ENCODE measurements at regions not wholly inside any gene's neighbourhood (a gene's known extent, or its start where the extent isn't known, plus 50 kb on each side); places are given as distances from the start of the nearest gene placed in this dataset.

GRCh38 chr10:130234171-130234965, 98.2 kb downstream of the GLRX3 start:
- H3K4me3 ChIP-seq (ENCODE audit: low read length): no peak overlapping the region
- DNase-seq (ENCODE audit: low read depth): no peak
- TF ChIP-seq, protein P1, sequence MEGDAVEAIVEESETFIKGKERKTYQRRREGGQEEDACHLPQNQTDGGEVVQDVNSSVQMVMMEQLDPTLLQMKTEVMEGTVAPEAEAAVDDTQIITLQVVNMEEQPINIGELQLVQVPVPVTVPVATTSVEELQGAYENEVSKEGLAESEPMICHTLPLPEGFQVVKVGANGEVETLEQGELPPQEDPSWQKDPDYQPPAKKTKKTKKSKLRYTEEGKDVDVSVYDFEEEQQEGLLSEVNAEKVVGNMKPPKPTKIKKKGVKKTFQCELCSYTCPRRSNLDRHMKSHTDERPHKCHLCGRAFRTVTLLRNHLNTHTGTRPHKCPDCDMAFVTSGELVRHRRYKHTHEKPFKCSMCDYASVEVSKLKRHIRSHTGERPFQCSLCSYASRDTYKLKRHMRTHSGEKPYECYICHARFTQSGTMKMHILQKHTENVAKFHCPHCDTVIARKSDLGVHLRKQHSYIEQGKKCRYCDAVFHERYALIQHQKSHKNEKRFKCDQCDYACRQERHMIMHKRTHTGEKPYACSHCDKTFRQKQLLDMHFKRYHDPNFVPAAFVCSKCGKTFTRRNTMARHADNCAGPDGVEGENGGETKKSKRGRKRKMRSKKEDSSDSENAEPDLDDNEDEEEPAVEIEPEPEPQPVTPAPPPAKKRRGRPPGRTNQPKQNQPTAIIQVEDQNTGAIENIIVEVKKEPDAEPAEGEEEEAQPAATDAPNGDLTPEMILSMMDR (conservative IDR thresholded peaks at IDR 0.05; ENCODE audit: low read length): no peak

DNA sequence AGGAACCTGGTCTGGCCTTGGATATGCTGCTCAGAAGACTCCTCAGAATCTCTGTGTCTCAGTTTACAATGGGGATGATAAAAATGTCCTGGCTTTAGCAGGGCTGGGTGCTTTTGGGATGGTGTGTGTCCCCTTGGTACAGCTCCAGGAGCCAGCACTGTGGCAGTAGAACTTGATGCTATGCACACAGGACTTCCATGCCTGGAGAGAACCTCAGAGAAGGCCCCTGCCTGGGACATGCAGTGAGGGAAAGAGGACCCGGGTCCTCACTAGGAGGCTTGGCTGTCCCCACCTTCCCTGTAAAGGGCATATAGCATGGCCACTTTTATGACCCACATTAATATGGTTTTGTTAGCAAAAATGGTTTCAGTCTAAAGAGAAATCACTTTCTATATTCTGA, 100.5 kb downstream of the GLRX3 start:
- no peak overlapping the region for H3K4me3 ChIP-seq (ENCODE audit: low read length)
- DNase-seq (ENCODE audit: low read depth): no peak
- TF ChIP-seq, protein P1 (conservative IDR thresholded peaks at IDR 0.05; ENCODE audit: low read length): no peak

DNA sequence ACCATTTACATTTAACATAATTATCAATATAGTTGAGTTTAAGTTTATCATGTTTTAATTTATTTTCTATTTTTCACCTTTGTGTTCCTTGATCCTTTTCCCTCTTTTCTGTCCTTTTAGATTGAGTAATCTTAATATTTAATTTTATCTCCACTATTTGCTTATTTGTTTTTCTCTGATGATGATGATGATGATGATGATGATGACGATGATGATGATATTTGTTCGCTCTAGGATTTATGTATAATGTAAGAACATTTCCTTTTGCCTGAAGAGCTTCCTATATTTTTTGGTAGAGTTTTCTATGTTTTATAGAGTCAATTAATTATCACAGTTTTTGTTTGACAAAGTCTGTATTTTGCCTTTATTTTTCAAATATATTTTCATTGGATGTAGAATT, 104.2 kb downstream of the GLRX3 start:
- TF ChIP-seq, protein P1 (conservative IDR thresholded peaks at IDR 0.05; ENCODE audit: low read length): no peak
- H3K4me3 ChIP-seq (ENCODE audit: low read length): no peak overlapping the region
- no peak for DNase-seq (ENCODE audit: low read depth)

DNA sequence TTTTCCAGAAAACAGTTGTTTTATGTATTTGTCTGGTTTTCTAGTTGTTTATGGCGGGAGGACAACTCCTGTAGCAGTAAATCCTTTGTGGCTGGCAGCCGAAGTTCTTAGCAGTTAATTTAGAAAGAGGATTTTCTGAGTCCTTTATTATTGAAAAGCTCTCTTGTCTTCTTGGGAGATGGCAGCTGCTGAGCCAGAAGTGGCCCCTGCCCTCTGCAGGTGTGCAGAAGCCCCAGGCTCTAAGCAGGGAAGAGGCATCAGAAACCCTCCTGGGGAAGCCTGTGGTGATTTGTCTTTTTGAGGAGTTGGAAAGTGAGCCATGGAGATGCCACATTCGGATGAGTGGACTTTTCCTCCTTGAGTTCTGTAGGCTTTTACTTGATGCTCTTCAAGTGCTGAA, 106.3 kb downstream of the GLRX3 start:
- TF ChIP-seq, protein P1 (conservative IDR thresholded peaks at IDR 0.05; ENCODE audit: low read length): no peak
- DNase-seq (ENCODE audit: low read depth): no peak
- H3K4me3 ChIP-seq (ENCODE audit: low read length): no peak overlapping the region

DNA sequence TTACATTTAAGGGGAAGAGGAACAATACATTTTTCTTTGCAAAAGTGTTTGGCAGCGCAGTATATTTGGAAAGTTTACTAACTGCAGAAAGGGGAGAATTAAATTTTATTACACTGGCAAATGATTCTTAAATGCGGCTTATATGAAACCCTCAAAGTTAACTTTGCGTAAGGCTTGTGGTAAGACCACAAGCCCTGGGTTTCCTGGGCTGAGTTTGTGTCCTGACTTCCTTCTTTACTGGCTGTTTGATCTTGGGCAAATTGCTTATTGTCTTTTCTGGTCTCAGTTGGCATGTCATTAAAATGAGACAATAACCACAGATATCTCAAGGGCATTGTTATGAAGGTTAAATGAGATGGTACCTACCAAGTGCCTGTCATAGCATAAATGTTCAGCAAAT, 106.8 kb downstream of the GLRX3 start:
- TF ChIP-seq, protein P1 (conservative IDR thresholded peaks at IDR 0.05; ENCODE audit: low read length): no peak

GRCh38 chr10:130244031-130244927, 108.1 kb downstream of the GLRX3 start:
- no peak for DNase-seq (ENCODE audit: low read depth)
- TF ChIP-seq, protein P1 (conservative IDR thresholded peaks at IDR 0.05; ENCODE audit: low read length): no peak
- H3K4me3 ChIP-seq (ENCODE audit: low read length): no peak overlapping the region

More for the DNA sequence above, 106.8 kb downstream of the GLRX3 start:
- no peak for DNase-seq (ENCODE audit: low read depth)
- H3K4me3 ChIP-seq (ENCODE audit: low read length): no peak overlapping the region

All from AG10803 (cell line).